Fibroblast of villous mesenchyme (primary cell): ENCODE measurements at regions not wholly inside any gene's neighbourhood (a gene's known extent, or its start where the extent isn't known, plus 50 kb on each side); places are given as distances from the start of the nearest gene placed in this dataset.

ENCODE experiments used
- DNase-seq: peaks from one replicate; pipeline ENCODE4 v3.0.0-alpha.2; 2010; ENCODE audit warnings: low read depth
- H3K4me3 ChIP-seq: 2 replicates; pipeline ENCODE4 v1.5.1; 2011; ENCODE audit warnings: low read depth, mild to moderate bottlenecking, low read length
- CTCF ChIP-seq: IDR thresholded peaks from 2 replicates; pipeline ENCODE4 v1.5.1; 2012; ENCODE audit warnings: low read depth, mild to moderate bottlenecking, low read length; ENCODE audit not compliant: insufficient read depth

- DNase-seq = peak; percentile 1
- TF ChIP-seq CTCF = no peak
- H3K4me3 ChIP-seq = no peak overlapping the region
These were observed 170.0 kb upstream of the SLC10A2 start for GRCh38 chr13:103236213-103236612.

- no peak overlapping the region for H3K4me3 ChIP-seq
- no peak for TF ChIP-seq CTCF
- no peak for DNase-seq
These were observed 163.5 kb upstream of the SLC10A2 start for GRCh38 chr13:103229674-103230073.

- H3K4me3 ChIP-seq = no peak overlapping the region
- no peak for TF ChIP-seq CTCF
These were observed 158.6 kb upstream of the SLC10A2 start for GRCh38 chr13:103224804-103225203.

DNA sequence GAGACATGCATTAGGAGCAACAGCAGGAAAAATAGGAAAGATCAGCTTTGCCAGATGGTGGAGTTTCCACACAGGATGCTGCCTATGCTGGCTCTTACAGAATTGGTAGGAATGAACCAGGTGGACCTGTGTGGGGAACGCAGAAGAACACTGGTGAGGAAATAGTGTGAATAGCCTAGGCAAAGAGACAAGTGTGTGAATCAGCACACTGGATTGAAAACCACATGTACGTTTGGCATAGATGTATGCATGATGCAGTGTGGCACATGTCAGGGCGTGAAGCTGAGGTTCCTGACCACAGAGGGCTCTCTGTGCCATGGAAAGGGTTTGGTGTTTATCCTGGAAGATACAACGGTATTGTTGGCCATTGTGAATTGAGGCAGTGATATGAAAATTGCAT, 156.5 kb upstream of the SLC10A2 start:
- no peak for TF ChIP-seq CTCF
- no peak for DNase-seq
- no peak overlapping the region for H3K4me3 ChIP-seq

More at GRCh38 chr13:103224804-103225203, 158.6 kb upstream of the SLC10A2 start:
- no peak for DNase-seq

DNA sequence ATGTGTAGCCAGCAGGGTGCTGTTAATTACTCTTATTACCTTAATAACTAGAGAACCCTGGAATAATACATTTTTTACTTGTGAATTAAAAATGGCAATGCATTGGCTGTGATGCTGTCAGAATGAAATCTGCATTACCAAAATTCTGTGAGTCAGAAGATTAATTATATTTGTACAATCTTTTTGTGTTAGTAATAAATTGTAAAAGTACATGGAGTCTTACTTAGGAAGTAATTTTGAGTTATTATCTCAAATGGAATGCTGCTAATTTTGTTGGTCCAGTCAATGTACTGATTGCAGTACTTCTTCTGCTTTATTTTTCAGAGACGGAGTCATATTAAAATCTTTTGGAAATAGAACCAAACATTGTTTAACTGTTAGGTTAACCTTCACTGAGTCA, 152.0 kb upstream of the SLC10A2 start:
- peak; percentile 0 for DNase-seq
- no peak overlapping the region for H3K4me3 ChIP-seq
- no peak for TF ChIP-seq CTCF

- DNase-seq = no peak
- no peak for TF ChIP-seq CTCF
- no peak overlapping the region for H3K4me3 ChIP-seq
These were observed 146.9 kb upstream of the SLC10A2 start for GRCh38 chr13:103213152-103213551.

DNA sequence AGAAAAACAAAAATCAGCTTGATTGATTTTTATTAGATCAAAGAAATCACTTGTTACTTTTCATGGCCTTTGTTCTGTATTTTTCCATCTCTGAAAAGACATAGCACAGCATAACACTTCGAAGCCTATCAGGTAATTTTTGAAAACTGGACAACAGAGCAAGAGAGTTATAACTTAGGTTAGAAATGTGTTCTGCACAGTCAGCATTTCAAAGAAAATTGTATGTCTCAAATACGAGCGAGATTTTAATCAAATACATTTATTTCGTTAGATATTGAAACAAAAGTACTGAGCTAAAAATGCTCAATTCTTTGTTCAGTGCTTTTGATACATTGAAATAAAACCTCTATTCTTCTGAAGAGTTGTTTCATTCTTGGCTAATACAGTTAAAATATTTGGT, 144.1 kb upstream of the SLC10A2 start:
- no peak for DNase-seq
- H3K4me3 ChIP-seq = no peak overlapping the region
- TF ChIP-seq CTCF = no peak
